Endothelial cell of umbilical vein (primary cell): ENCODE measurements at regions not wholly inside any gene's neighbourhood (a gene's known extent, or its start where the extent isn't known, plus 50 kb on each side); places are given as distances from the start of the nearest gene placed in this dataset.

ENCODE experiments used
- BruUV-seq: library from RNA; stranded (reverse); fragments of 400-500 nt; replicated peaks from 2 replicates; lab custom pipeline; 2021; lab: Mats Ljungman, UMichigan
- CTCF ChIA-PET: fragments of 300-600, 350-600 bp; sonication (Branson Sonifier 250); formaldehyde crosslinking; loops from one replicate; lab custom pipeline; 2021; ENCODE audit warnings: antibody characterized with exemption, inconsistent platforms; lab: Charles Lee
- POLR2A ChIA-PET: fragments of 300-600, 350-600 bp; sonication (Branson Sonifier 250); formaldehyde crosslinking; loops from one replicate; lab custom pipeline; 2021; ENCODE audit warnings: antibody characterized with exemption, inconsistent platforms; lab: Charles Lee
- DNase-seq: peaks from one replicate; pipeline ENCODE4 v3.0.0-alpha.2; 2011; ENCODE audit warnings: low read depth, low spot score
- FAIRE-seq: peaks from 2 replicates; lab custom pipeline; 2011; peaks lifted over from hg19 to GRCh38; lab: Jason Lieb, UNC
- H2AFZ ChIP-seq: 2 replicates; pipeline ENCODE4 v1.6.0; 2012; ENCODE audit warnings: low read depth, low read length, control low read depth, inconsistent platforms
- H3K27ac ChIP-seq: 2 replicates; pipeline ENCODE4 v1.5.1; 2011; ENCODE audit warnings: low read depth, mild to moderate bottlenecking, control low read depth, low read length, moderate library complexity; ENCODE audit not compliant: insufficient read depth
- H3K27me3 ChIP-seq, 2 experiments: 2 replicates each; pipeline versions ENCODE4 v1.6.0 to v1.6.1; 2011; ENCODE audit warnings: low read length in 2 of 2, mixed read lengths in 1 of 2; ENCODE audit not compliant: control insufficient read depth in 2 of 2, insufficient read depth in 2 of 2
- H3K36me3 ChIP-seq, 2 experiments: 2 replicates in 1 of 2; 3 replicates in 1 of 2; pipeline ENCODE4 v1.5.1; 2011; ENCODE audit warnings: low read length in 2 of 2, mild to moderate bottlenecking in 1 of 2, moderate library complexity in 1 of 2; ENCODE audit not compliant: control insufficient read depth in 2 of 2, insufficient read depth in 2 of 2; ENCODE audit errors: extremely low read depth in 1 of 2
- H3K4me1 ChIP-seq: 3 replicates; pipeline ENCODE4 v1.5.1; 2011; ENCODE audit warnings: mild to moderate bottlenecking, low read length; ENCODE audit not compliant: control insufficient read depth, insufficient read depth; ENCODE audit errors: extremely low read depth
- H3K4me2 ChIP-seq: 2 replicates; pipeline ENCODE4 v1.6.1; 2011; ENCODE audit warnings: low read length, control low read depth, mixed read lengths; ENCODE audit not compliant: insufficient read depth
- H3K4me3 ChIP-seq, 3 experiments: fragments of 200-600 bp in 1 of 3; sonication (generic), shearing (Covaris generic) in 1 of 3; replicated peaks in 1 of 3; 2 replicates each; pipeline ENCODE4 v1.5.1; 2011 to 2016; ENCODE audit warnings: control low read depth in 3 of 3, low read length in 3 of 3, mild to moderate bottlenecking in 2 of 3, inconsistent platforms in 1 of 3, low read depth in 1 of 3, moderate library complexity in 1 of 3; ENCODE audit not compliant: insufficient read depth in 1 of 3
- H3K79me2 ChIP-seq: 2 replicates; pipeline ENCODE4 v1.6.0; 2012; ENCODE audit warnings: low read length, inconsistent platforms; ENCODE audit not compliant: control insufficient read depth, insufficient read depth
- H3K9ac ChIP-seq: replicated peaks from 2 replicates; pipeline ENCODE3; 2011; ENCODE audit warnings: low read length, control low read depth; ENCODE audit not compliant: insufficient read depth; ENCODE audit errors: extremely low read depth
- H3K9me1 ChIP-seq: replicated peaks from 3 replicates; pipeline ENCODE4 v1.6.0; 2011; ENCODE audit warnings: mild to moderate bottlenecking, low read length; ENCODE audit not compliant: control insufficient read depth, insufficient read depth; ENCODE audit errors: extremely low read depth
- H3K9me3 ChIP-seq: replicated peaks from 2 replicates; pipeline ENCODE4 v1.5.1; 2012; ENCODE audit warnings: low read length, inconsistent platforms; ENCODE audit not compliant: control insufficient read depth, insufficient read depth
- H4K20me1 ChIP-seq: replicated peaks from 2 replicates; pipeline ENCODE3; 2011; ENCODE audit warnings: mild to moderate bottlenecking, low read length; ENCODE audit not compliant: control insufficient read depth, insufficient read depth; ENCODE audit errors: extremely low read depth
- CTCF ChIP-seq, 2 donors: IDR thresholded peaks; 1 replicate in 1 of 2; 2 replicates in 1 of 2; pipeline ENCODE4 v1.5.1; 2011; ENCODE audit warnings: low read length in 2 of 2, mild to moderate bottlenecking in 2 of 2, moderate library complexity in 2 of 2, control low read depth in 1 of 2, inconsistent platforms in 1 of 2, low read depth in 1 of 2; ENCODE audit not compliant: insufficient read depth in 1 of 2; ENCODE audit errors: extremely low read depth in 1 of 2
- EZH2 ChIP-seq: IDR thresholded peaks from 2 replicates; pipeline ENCODE4 v1.6.1; 2012; ENCODE audit warnings: borderline replicate concordance, low read depth, mild to moderate bottlenecking, moderate library complexity, low read length, inconsistent platforms; ENCODE audit not compliant: severe bottlenecking
- FOS ChIP-seq: IDR thresholded peaks from 2 replicates; pipeline ENCODE4 v1.6.1; 2011; ENCODE audit warnings: mild to moderate bottlenecking, low read length, moderate library complexity, borderline replicate concordance; ENCODE audit not compliant: insufficient read depth
- GATA2 ChIP-seq: IDR thresholded peaks from 2 replicates; pipeline ENCODE4 v1.7.0; 2011; ENCODE audit warnings: low read depth, mild to moderate bottlenecking, moderate library complexity, mixed read lengths, low read length; ENCODE audit not compliant: insufficient read length, insufficient read depth
- JUN ChIP-seq: IDR thresholded peaks from 2 replicates; pipeline ENCODE4 v1.6.1; 2011; ENCODE audit warnings: borderline replicate concordance, low read depth; ENCODE audit not compliant: insufficient read length, insufficient read depth
- MYC ChIP-seq: IDR thresholded peaks from one replicate; pipeline ENCODE4 v1.6.1; 2011; ENCODE audit warnings: mild to moderate bottlenecking, low read depth, low read length
- POLR2A ChIP-seq: IDR thresholded peaks from 2 replicates; pipeline ENCODE4 v1.6.1; 2012; ENCODE audit warnings: low read depth, mild to moderate bottlenecking, control low read depth, low read length
- POLR2AphosphoS5 ChIP-seq: IDR thresholded peaks from 2 replicates; pipeline ENCODE4 v1.6.1; 2012; ENCODE audit warnings: low read depth, mild to moderate bottlenecking, control low read depth, low read length, moderate library complexity; ENCODE audit not compliant: insufficient read depth
- dilution Hi-C: fragments of 300-500 bp; cut with MboI; formaldehyde crosslinking; loops from one replicate; pipeline ENCODE4 v1.15.0; 2019; ENCODE audit warnings: low sequenced_read_pairs; ENCODE audit not compliant: extremely low pct_ligation_motif_present
- intact Hi-C: fragments of 100-400 bp; cut with micrococcal nuclease; formaldehyde crosslinking; loops from one replicate; pipeline ENCODE4 v1.10.0; 2022
- TF ChIP-seq, protein P1 (sequence below): IDR thresholded peaks from 2 replicates; pipeline ENCODE4 v1.6.1; 2011; ENCODE audit not compliant: insufficient read depth, insufficient read length

- no peaks in the 10 kb centered on the region for H3K9me3 ChIP-seq
- dilution Hi-C loops (no loop called here), intact Hi-C loops (no loop called here)
- H3K9me1 ChIP-seq: no peaks in the 10 kb centered on the region
- FAIRE-seq (no peak), DNase-seq (no peak)
- no peaks in the 10 kb centered on the region for H3K79me2 ChIP-seq
- H3K4me2 ChIP-seq: no peak overlapping the region
- no peaks in the 10 kb centered on the region for H3K36me3 ChIP-seq
- H3K4me3 ChIP-seq: no peak overlapping the region
- H3K27ac ChIP-seq: no peak overlapping the region
- ChIA-PET POLR2A (no interaction called here), CTCF (no interaction called here)
- no TSS peak for BruUV-seq
- no peaks in the 10 kb centered on the region for H4K20me1 ChIP-seq
- H2AFZ ChIP-seq: no peak overlapping the region
- no peaks in the 10 kb centered on the region for H3K27me3 ChIP-seq
- no peaks in the 10 kb centered on the region for H3K4me1 ChIP-seq
- no peak overlapping the region for H3K9ac ChIP-seq
- TF ChIP-seq POLR2AphosphoS5 (no peak), FOS (no peak), MYC (no peak), POLR2A (no peak)
Measured at GRCh38 chr1:214827883-214828282, 224.9 kb downstream of the CENPF start.

DNA sequence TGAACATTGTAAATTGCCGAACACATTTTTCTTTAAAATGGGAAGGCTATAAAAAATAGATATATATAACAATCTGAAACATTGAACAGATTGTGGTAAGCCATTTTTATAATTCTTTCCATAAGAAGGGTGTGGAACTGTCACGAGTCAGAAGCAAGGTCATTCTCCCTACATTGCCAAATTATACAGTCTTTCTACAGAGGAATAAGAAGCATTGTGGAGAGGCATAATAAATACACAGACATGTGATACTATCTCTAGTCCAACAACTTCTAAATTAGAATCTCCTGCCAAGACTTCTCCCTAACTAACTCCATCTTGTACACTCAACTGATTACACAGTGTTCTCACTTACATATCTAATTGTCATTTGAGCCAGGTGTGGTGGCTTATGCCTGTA lies 227.9 kb downstream of the CENPF start:
- BruUV-seq: no TSS peak
- H3K27me3 ChIP-seq: no peaks in the 10 kb centered on the region
- H3K9me3 ChIP-seq: no peaks in the 10 kb centered on the region
- TF ChIP-seq POLR2A: no peak
- no peak for TF ChIP-seq MYC
- TF ChIP-seq GATA2: no peak
- TF ChIP-seq CTCF (IDR thresholded peaks at IDR 0.05; ENCODE audit: extremely low read depth in 1 of 2, insufficient read depth in 1 of 2, low read depth in 1 of 2, low read length in 2 of 2): no peak
- no peak for TF ChIP-seq JUN
- TF ChIP-seq, protein P1, sequence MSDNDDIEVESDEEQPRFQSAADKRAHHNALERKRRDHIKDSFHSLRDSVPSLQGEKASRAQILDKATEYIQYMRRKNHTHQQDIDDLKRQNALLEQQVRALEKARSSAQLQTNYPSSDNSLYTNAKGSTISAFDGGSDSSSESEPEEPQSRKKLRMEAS: no peak
- no peak for TF ChIP-seq POLR2AphosphoS5
- TF ChIP-seq EZH2: no peak
- no peak for TF ChIP-seq FOS
- no peaks in the 10 kb centered on the region for H4K20me1 ChIP-seq
- H2AFZ ChIP-seq: no peak overlapping the region
- DNase-seq (no peak), FAIRE-seq (no peak)
- no peak overlapping the region for H3K4me3 ChIP-seq
- CTCF ChIA-PET: no interaction called here
- dilution Hi-C loops (no loop called here), intact Hi-C loops (no loop called here)
- no peaks in the 10 kb centered on the region for H3K36me3 ChIP-seq
- POLR2A ChIA-PET: no interaction called here
- H3K4me1 ChIP-seq: no peaks in the 10 kb centered on the region
- no peak overlapping the region for H3K4me2 ChIP-seq
- no peaks in the 10 kb centered on the region for H3K9me1 ChIP-seq
- H3K27ac ChIP-seq: no peak overlapping the region
- H3K79me2 ChIP-seq: no peaks in the 10 kb centered on the region
- no peak overlapping the region for H3K9ac ChIP-seq
